Midbrain (tissue), 1 donor: ENCODE measurements at regions not wholly inside any gene's neighbourhood (a gene's known extent, or its start where the extent isn't known, plus 50 kb on each side); places are given as distances from the start of the nearest gene placed in this dataset.

Experiments
- DNase-seq: peaks from one replicate; lab custom pipeline; 2025; lab: John Stamatoyannopoulos, UW

DNA sequence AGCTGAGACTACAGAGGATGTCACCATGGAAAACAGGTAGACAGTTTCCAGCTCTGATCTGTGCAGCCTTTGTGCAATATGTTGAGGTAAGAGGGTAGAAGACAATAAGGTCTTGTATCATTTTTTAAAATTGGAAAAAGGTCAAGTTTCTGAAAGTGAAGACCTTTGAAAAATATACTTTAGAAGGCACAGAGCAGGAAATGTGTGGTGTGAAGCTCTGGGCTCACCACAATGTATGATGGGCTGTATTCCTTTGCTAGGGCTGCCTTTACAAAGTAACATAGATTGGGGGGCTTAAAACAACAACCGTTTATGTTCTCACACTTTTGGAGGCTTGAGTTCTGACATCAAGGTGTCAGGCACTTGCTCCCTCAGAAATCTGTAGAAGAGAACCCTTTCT, 514.3 kb upstream of the JARID2 start:
- DNase-seq = no peak

DNA sequence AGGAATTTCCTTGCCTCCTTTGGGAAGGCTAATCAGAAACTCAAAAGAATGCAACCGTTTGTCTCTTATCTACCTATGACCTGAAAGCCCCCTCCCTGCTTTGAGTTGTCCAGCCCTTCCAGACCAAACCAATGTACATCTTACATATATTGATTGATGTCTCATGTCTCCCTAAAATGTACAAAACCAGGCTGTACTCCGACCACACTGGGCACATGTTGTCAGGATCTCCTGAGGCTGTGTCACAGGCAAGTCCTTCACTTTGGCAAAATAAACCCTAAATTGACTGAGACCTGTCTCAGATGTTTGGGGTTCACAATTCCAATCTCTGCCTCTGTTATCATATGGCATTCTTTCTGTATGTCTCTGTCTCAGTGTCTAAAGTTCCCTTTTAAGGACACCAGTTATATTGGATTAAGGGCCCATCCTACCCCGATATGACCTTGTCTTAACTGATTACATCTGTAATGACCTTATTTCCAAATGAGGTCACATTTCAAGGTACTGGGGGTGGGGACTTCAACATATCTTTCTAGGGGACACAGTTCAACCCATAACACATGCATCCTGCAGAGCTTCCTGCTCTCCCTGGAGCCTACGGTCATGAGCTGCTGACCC, 513.5 kb upstream of the JARID2 start:
- DNase-seq = no peak

DNA sequence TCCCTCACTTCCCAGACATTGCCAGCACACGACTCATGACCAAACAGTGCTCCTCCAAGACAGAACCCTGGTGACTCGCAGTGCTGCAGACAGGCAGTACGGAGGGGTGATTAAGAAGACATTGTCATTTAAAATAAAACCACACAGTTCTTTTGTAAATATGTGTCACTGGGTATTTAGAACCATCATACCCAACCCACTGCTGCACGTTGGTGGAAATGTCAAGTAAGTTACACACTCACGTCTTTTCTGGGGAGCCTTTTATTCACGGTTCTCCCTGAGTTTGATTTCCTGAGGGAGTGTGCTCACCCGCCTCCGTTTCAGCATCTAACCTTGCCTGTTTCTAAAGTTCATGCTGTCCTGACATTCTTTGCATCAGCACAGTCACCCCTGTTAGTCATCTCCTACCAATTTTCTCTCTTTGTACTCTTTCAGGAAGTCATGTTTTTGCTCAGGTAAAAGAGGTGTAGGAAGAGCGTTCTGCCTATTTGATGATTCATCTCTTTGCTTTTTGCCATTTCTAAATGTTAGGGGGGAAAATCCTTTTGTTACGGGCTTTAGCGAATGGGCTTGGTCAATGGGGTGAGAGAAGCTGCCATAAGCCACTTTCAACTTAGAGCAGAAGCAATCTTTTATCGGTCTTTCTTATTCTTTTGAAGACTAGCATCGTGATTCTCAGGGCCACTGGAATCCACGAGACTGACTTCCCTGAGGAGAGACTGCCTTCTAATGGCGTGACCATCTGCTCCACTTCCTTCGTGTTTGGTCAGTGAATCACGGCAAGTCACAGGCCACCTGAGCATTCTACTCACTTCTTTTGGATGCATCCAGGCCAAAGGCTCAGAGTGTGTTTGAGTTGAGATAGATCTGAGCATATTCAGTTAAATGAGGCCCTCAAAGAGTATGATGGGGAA, 512.8 kb upstream of the JARID2 start:
- DNase-seq = no peak

DNA sequence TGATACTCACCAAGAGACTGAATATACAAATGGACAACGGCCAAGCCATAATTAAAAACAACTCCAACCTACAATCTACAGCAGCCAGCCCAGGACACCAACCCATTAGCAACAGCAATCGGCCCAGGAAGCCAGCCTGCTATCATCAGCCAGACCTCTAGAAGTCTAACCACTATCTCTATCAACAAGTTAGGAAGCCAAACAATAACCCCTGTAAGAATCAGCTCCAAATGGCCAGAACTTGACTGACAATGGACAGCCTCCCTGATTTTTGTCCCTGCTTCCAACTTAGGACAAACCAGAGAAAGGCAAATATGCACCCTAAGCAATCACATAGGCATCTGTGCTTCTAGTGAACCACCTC, 511.8 kb upstream of the JARID2 start:
- DNase-seq = no peak

DNA sequence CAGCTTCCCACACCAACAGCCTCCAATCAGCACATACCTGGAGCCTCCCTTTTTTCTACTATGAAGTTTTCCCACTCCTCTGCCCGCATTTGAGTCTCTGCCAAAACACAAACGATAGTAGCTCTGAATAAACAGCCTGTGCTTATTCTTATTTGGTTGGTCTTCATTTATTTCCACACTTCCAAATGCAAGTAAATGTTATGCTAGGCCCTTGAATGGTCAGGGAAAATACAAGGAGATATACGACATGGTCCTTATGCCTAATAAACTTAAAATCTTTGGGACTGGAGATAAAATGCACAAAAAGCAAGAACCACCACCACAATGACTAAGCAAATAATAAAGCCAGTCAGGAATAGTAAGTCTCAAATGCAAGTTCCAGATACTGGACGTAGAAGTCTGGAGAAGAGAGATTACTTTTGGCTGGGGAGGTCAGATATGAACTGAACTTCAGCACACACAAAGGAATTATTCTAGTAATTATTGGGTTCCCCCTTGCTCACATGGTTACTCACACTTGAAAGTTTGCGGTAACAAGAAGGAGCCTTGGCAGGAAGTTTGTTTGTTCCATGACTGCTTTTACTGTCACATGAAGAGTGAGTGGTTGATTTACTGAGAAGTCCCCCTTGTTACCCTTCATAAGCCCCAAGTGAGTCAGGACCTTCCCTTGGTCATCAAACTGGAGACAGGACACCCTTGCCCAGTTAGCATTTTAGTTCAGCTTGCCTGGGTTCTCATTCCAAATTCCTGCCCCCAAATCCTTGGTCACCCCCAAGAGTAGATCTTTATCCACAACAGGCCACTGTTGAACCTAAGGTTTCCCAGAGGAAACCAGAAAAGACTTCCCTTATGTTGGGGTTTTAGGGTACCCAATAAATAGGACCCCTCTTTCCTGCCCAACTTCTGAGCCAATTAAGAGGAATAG, 511.2 kb upstream of the JARID2 start:
- DNase-seq = no peak

DNA sequence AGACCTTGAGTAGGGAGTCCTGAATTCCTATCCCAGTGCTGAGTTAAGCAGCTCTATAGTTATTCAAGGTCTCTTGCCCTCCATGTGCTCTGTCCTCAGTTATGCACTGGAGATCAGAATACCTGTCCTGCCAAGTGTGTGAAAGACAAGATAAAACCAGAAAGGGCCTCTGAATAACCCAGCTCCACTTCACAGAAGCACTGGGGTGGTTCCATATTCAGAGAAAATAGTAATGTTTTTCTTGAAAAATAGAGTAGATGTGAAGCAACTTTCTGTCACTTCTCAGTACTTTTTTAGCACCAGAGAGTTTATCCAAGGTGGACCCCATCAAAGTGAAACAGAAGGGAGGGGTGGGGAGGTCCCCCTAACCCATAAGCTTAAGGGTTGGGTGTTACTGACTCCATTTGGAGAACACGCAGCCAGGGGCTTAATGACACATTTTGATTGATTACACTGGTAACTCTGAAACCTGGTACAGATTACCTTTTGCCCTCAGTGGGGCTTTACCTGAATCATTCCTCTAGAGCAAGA, 509.8 kb upstream of the JARID2 start:
- no peak for DNase-seq

DNA sequence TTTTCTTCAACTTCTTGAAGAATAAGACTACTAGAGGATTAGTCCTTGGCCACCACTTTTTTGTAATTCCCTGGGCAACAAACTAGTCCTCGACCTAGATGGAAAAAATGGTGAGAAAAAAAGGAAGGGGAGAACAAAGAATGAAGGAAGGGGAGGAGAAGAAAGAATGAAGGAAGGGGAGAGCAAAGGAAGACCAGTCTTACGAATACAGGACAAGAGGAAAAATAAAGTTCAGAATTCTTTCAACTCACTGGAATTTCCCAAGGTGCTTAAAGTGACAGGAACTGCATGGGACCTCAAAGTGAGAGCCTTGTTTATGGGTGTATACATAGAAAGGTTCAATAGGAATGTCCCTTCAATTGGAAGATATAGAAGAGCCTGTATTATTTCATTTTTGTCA, 509.3 kb upstream of the JARID2 start:
- DNase-seq = no peak

DNA sequence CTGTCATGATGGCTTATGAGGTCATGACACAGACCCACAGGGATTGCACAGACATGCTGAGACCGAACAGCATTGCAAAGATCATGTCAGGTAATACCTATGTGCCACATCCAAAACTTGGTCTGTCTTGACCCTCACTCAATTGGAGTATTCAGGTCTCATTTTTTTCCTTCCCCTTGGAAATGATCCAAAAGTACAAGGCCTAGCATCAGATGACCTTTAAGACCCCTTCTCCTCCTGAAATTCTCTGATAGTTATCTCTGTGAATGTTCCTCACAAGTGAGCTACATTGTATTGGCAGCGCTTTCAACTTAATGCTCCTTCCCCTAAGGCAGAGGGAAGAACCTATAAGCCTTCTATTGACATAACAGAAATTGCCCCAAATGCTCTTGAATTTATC, 507.4 kb upstream of the JARID2 start:
- DNase-seq = no peak

DNA sequence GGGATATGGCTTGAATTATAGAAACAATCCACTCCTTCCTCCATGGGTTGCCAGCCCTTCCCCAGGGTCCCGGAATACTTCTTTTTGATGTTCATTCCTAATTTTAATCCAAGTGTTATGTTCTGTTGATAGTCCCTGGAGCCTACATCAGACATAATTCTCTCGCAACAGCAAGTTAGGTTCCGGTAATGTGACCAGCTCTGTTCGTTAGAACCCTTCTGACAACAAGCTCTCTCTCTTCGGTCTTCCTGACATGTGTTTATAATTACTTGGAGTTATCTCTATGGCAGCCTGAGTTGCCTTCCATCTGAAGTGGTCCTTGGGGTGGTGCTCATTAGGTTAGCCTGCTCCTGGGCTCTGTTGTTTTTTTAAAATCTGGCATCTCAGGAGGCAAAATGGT, 506.9 kb upstream of the JARID2 start:
- DNase-seq = no peak

DNA sequence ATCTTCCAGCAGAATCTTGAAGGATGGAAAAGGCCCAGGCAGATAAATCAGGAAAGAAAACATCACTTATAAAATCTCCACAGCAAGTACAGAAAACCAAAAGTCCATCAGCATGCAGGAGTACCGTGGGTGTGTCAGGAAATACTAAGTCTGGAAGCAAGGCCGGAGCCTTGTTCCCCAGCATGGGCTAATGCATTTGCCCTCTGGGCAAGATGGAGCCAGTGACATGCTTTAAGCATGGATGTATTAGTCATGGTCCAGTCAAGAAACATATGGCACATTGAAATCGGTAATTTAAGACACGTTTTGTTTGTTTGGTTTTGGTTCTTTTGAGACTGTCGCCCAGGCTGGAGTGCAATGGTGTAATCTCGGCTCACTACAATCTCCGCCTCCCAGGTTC, 506.0 kb upstream of the JARID2 start:
- DNase-seq = no peak

DNA sequence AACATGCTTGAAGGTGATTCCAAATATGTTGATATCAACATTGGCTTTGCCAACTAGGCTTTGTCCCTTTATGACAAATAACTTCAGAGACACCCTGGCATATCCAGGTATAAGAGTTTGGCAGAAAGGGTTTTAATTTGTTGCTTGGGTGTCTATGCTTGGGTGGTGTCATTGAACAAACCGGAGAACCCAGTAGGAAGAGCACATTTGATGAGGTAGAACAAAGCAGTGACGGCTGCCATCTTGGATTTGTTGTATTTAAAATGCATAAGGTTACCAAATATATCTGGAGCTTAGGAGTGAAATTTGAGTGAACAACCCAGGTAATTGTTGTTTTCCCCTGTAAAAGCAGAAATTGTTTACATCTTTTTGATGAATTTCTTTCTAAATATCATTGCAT, 503.7 kb upstream of the JARID2 start:
- DNase-seq = no peak

DNA sequence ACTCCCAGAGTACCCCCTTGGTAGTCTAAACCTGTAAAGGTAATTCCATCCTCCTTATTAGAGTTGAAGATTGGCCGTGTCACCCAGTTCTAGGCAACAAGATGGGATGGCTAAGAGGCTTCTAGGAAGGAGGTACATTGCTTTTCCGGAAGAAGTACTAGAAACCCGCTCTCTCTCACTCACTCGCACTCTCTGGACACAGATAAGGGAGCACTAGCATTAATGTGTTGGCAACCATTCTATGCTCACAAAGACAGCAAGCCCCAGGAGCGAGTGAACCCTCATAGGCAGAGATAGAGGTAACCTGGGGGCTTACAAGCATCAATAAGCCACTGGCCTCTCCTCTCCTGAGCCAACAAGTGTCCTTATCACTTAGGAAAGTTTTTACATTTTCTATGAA, 503.2 kb upstream of the JARID2 start:
- DNase-seq = no peak

DNA sequence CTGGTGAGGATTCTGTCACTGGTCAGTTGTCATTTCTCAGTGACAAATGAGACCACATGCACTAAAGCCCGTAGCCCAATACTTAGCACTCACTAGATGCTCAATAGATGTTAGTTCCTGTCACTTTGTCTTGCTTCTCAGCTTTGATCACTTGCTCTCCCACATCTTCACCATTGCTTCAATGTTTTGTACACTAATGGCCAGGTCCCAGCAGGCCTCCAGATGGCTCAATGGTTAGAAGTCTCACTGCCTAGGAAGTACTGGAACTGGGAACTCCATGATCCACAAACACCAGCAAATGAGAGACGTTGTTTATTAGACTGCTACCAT, 502.8 kb upstream of the JARID2 start:
- DNase-seq = no peak

DNA sequence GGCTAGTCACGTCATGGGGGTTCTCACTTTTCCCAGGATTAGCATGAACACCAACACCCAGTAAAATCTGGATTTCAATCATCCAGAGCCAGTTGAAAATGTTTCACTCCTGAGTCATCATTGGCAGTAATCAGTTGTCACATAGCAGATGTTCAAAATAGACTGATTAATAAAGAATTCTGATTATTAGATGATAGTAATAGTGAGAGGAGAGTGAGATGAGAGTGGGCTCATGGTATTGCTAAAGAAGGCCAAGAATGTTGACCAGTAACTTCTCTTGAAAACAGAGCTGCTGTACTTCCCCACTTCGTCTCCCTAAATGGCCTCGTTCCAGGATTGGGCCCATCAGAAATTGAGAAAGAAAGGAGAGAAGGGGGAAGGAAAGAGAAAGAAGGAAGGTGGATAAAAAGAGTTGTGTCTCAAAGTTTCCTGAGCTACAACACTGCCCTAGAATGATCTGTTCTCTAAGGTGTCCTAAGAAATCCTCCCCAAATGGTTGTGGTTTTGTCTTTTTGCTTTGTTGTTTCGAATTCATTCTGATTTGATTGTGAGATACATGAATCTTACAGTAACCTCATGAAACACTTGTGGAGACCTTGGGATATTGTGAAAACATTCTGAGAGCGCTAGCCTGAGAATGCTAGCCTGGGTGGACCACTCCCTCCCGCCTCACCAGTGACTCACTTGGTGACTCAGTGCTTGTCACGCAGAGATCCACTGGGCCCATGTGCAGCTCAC, 502.2 kb upstream of the JARID2 start:
- no peak for DNase-seq

DNA sequence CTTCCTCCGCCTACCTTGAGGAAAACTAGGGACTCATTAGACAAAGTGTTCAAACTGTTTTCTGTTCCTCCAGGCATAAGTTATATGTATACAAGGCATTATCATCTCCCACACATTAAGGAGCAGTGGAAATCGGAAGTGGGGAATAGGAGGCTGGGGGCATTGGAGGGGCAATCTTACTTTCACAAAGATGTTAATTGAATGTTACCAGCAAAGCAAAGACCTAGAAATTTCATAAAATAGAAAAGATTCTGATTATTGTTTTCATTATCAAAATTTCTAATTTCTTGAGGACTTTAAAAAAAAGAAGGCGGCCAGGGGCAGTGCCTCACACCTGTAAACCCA, 501.7 kb upstream of the JARID2 start:
- DNase-seq = no peak

DNA sequence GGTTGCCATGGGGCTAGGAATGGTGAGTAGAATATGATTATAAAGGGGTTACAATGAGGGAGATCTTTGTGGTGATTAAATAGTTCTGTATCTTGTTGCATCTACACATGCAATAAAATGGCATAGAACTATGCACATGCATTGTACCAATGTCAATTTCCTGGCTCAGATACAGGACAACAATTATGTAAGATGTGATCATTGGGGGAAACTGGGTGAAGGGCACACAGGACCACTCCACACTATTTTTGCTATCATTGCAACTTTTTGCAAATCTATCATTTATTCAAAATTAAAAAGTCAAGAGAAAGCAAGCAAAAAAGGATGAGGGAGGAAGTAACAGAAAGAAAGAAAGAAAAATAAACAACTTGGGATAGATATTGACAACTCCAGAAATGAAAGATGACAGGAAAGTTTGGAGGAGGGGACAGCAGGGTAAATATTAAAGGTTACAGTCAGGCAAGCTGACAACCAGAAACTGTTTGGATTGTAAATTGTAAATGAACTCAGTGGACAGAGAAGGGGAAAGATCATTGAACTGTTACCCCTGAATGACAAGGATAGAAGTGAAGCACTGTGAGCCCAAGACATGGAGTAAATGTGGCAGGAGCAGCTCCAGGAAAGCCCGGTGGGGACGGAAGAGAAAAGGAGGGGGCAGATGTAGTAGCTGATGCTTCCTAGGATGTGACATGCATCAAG, 499.6 kb upstream of the JARID2 start:
- no peak for DNase-seq

DNA sequence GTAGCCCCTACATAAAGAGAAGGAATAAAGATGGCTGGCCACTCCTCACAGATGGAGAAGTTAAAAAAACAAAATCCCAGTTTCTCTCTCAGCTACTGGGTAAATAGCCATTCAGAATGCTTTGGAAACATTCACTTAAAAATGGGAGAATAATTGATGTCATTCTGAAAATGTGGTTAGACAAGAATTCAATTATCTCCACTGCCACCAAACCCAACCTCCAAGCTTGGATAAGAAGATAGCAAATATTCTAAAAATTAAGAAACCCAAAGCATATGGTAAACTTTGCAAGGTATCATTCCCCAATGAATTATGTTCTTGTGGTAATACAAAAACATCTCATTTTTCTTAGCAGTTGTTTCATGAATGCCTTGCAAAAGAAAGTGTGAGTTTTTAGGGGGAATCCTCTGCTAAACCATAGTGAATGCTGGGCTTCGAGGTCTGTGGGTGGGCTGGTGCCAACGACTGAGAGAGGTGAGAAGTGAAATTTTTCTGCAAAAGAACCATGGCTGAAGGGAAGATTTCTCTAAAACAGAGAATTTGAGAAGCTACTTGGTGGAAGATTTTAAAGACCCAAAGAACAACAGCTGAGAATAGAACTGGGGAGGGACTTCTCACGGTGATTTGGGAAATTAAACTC, 497.9 kb upstream of the JARID2 start:
- no peak for DNase-seq

DNA sequence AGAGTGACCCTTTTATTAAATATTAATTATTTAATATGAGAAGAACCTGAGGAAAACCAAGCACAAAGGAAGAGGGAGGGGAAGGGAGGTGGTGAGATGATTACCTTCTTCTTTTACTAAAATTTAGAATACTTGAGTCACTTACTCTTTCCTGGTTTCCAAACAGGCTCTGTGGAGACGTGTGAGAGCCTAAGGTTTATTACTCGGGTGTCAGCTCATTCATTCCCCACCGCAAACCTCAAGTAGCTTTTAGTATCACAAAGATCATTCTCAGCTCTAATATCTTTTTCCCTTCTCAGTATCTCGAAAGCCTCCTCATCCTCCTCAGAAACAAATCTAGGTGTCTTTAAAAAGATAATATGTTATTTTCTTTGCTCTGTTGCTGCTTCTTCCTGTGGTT, 497.2 kb upstream of the JARID2 start:
- DNase-seq = no peak

DNA sequence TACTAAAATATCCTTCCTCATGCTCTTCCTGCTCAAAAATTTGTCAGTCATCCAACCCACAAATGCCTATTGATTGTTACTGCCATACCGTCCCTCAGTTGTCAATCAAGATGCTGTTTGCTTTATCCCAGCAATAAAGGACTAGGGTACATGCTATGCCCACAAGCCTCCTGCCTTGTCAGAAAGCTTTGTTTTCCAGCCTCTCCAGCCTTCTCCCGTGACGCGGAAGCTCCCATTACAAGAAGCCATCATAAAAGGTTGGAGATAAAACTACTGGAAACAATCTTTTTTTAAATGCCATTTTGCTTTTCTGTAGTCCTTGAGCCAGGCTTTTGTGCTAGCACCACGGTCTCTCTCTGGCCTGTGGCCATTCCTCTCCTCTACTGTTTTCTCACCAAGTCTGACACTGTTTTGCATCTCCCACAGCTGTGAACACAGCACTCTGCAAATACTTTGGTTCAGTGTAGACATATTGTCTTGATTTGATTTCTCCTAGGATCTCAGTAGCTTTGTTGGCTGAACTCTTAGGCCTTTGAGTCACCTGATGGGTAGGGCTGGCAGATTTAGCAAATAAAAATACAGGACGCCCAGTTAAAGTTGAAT, 495.7 kb upstream of the JARID2 start:
- DNase-seq = no peak

DNA sequence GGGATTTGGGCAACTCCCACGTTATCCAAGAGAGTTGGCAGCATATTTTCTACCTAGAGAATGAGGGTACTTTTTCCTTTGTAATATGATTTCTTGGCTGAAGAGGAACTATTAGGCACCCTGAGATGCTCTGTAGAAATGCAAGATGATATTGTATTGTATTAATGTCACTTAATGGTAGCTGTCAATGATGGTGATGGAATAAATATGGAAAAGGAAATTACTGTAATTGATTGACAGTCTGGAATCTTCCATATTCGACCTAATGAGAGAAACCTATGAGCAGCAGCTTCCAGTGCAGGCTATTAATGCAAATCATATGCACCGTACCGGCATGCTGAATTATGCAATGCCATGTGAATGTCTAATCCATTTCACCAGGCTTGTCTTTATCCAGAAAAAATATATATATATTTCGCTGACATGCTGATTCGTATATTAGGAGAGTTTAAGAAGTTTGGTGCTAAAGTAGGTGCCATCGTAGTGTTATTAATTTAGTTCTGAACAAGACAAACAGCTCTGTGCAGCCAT, 494.2 kb upstream of the JARID2 start:
- DNase-seq = no peak
